HEK293T (cell line): ENCODE measurements at regions not wholly inside any gene's neighbourhood (a gene's known extent, or its start where the extent isn't known, plus 50 kb on each side); places are given as distances from the start of the nearest gene placed in this dataset.

ENCODE experiments used
- ARNT ChIP-seq: fragments of 450-650 bp; IDR thresholded peaks from 2 replicates; pipeline ENCODE4 v1.6.1; 2017; ENCODE audit warnings: mild to moderate bottlenecking
- BHLHE40 ChIP-seq: fragments of 450-650 bp; IDR thresholded peaks from 2 replicates; pipeline ENCODE4 v1.6.1; 2016; ENCODE audit warnings: mild to moderate bottlenecking, moderate library complexity, borderline replicate concordance
- ELF4 ChIP-seq: fragments of 450-650 bp; IDR thresholded peaks from 2 replicates; pipeline ENCODE4 v1.6.1; 2017; ENCODE audit warnings: antibody characterized with exemption
- FOXA1 ChIP-seq: fragments of 450-650 bp; IDR thresholded peaks from 2 replicates; pipeline ENCODE4 v1.6.1; 2016; ENCODE audit warnings: mild to moderate bottlenecking
- FOXK2 ChIP-seq: fragments of 450-650 bp; IDR thresholded peaks from 2 replicates; pipeline ENCODE4 v1.6.1; 2016; ENCODE audit warnings: mild to moderate bottlenecking
- FOXM1 ChIP-seq: fragments of 450-650 bp; IDR thresholded peaks from 2 replicates; pipeline ENCODE4 v1.6.1; 2017; ENCODE audit warnings: mild to moderate bottlenecking, borderline replicate concordance
- HDGF ChIP-seq: fragments of 450-650 bp; IDR thresholded peaks from 2 replicates; pipeline ENCODE4 v1.6.1; 2017; ENCODE audit warnings: antibody characterized with exemption, borderline replicate concordance
- NFRKB ChIP-seq: fragments of 450-650 bp; IDR thresholded peaks from 2 replicates; pipeline ENCODE4 v1.6.1; 2016; ENCODE audit warnings: mild to moderate bottlenecking, moderate library complexity
- SP1 ChIP-seq: fragments of 450-650 bp; IDR thresholded peaks from 2 replicates; pipeline ENCODE4 v1.6.1; 2017
- SUZ12 ChIP-seq: fragments of 450-650 bp; IDR thresholded peaks from 2 replicates; pipeline ENCODE4 v1.6.1; 2016; ENCODE audit warnings: mild to moderate bottlenecking
- TARDBP ChIP-seq: fragments of 450-650 bp; IDR thresholded peaks from 2 replicates; pipeline ENCODE4 v1.6.1; 2016

GRCh38 chr20:40049854-40050253 lies 639.2 kb downstream of the MAFB start:
- no peak for TF ChIP-seq SP1
- no peak for TF ChIP-seq TARDBP
- no peak for TF ChIP-seq FOXA1
- TF ChIP-seq ARNT, result no peak
- TF ChIP-seq FOXK2, result no peak
- TF ChIP-seq SUZ12, result no peak
- no peak for TF ChIP-seq NFRKB
- TF ChIP-seq BHLHE40, result no peak
- no peak for TF ChIP-seq HDGF
- no peak for TF ChIP-seq FOXM1
- TF ChIP-seq ELF4, result no peak
